ENCODE measurements at regions not wholly inside any gene's neighbourhood (a gene's known extent, or its start where the extent isn't known, plus 50 kb on each side); places are given as distances from the start of the nearest gene placed in this dataset.

DNA sequence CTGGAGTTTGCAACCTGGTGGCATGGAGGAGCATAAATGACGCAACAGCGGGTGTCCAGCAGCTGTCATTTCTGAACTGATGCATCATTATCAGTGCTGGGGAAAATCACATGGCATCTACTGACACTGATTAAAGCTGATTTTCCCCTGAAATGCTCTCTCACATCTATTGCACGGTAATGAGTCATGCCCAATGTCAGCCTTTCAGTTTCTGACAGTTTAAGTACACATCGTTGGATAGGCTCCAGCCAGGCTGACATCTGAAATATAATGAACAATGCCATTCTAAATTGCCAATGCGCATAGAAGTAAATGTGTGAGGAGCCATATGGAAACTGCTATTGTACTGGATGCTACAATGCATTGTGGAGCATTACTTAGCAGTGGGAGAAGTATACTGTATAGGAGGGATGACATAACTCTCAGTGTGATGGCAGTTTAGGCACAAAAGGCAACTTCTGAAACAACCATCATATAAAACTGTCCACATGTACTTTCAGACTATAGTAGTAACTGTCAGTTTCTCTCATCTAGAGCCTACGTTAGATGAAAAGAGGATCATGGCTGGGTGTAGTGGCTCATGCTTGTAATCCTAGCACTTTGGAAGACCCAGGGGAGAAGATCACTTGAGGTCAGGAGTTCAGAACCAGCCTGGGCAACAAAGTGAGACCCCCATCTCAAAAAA, 389.3 kb upstream of the DMAC1 start:
- TF ChIP-seq ISL1 (CRISPR knock-in tag; IDR thresholded peaks at IDR 0.05): peak; percentile 99
- TF ChIP-seq ZFP30 (CRISPR knock-in tag; IDR thresholded peaks at IDR 0.05): no peak
- TF ChIP-seq CSDC2 (CRISPR knock-in tag; IDR thresholded peaks at IDR 0.05): no peak
- TF ChIP-seq GLIS3 (CRISPR knock-in tag; IDR thresholded peaks at IDR 0.05): peak; percentile 95; the same call in 1 of the 2 replicates
- peak; percentile 80 for TF ChIP-seq ZFP3 (CRISPR knock-in tag; IDR thresholded peaks at IDR 0.05)
- TF ChIP-seq ESRRG (CRISPR knock-in tag; IDR thresholded peaks at IDR 0.05): peak; percentile 88
- no peak for TF ChIP-seq ARNTL (CRISPR knock-in tag; IDR thresholded peaks at IDR 0.05; ENCODE audit: borderline replicate concordance, low read depth)
- TF ChIP-seq ZNF70 (CRISPR knock-in tag; IDR thresholded peaks at IDR 0.05): no peak
- TF ChIP-seq, protein P1, sequence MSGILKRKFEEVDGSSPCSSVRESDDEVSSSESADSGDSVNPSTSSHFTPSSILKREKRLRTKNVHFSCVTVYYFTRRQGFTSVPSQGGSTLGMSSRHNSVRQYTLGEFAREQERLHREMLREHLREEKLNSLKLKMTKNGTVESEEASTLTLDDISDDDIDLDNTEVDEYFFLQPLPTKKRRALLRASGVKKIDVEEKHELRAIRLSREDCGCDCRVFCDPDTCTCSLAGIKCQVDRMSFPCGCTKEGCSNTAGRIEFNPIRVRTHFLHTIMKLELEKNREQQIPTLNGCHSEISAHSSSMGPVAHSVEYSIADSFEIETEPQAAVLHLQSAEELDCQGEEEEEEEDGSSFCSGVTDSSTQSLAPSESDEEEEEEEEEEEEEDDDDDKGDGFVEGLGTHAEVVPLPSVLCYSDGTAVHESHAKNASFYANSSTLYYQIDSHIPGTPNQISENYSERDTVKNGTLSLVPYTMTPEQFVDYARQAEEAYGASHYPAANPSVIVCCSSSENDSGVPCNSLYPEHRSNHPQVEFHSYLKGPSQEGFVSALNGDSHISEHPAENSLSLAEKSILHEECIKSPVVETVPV (CRISPR knock-in tag; IDR thresholded peaks at IDR 0.05): peak; percentile 89
- TF ChIP-seq, protein P2, sequence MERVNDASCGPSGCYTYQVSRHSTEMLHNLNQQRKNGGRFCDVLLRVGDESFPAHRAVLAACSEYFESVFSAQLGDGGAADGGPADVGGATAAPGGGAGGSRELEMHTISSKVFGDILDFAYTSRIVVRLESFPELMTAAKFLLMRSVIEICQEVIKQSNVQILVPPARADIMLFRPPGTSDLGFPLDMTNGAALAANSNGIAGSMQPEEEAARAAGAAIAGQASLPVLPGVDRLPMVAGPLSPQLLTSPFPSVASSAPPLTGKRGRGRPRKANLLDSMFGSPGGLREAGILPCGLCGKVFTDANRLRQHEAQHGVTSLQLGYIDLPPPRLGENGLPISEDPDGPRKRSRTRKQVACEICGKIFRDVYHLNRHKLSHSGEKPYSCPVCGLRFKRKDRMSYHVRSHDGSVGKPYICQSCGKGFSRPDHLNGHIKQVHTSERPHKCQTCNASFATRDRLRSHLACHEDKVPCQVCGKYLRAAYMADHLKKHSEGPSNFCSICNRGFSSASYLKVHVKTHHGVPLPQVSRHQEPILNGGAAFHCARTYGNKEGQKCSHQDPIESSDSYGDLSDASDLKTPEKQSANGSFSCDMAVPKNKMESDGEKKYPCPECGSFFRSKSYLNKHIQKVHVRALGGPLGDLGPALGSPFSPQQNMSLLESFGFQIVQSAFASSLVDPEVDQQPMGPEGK (CRISPR knock-in tag; IDR thresholded peaks at IDR 0.05; ENCODE audit: borderline replicate concordance): peak; percentile 82; the same call in 1 of the 2 replicates
- TF ChIP-seq, protein P3, sequence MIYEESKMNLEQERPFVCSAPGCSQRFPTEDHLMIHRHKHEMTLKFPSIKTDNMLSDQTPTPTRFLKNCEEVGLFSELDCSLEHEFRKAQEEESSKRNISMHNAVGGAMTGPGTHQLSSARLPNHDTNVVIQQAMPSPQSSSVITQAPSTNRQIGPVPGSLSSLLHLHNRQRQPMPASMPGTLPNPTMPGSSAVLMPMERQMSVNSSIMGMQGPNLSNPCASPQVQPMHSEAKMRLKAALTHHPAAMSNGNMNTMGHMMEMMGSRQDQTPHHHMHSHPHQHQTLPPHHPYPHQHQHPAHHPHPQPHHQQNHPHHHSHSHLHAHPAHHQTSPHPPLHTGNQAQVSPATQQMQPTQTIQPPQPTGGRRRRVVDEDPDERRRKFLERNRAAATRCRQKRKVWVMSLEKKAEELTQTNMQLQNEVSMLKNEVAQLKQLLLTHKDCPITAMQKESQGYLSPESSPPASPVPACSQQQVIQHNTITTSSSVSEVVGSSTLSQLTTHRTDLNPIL (CRISPR knock-in tag; IDR thresholded peaks at IDR 0.05; ENCODE audit: low read depth): peak; percentile 91
- TF ChIP-seq RARB (CRISPR knock-in tag; IDR thresholded peaks at IDR 0.05): no peak
- no peak for TF ChIP-seq PPARA (CRISPR knock-in tag; IDR thresholded peaks at IDR 0.05; ENCODE audit: borderline replicate concordance)
- 0 out of 2 replicates have a peak, but pooled peaks have one; percentile 19 for TF ChIP-seq TOX (CRISPR knock-in tag; IDR thresholded peaks at IDR 0.05; ENCODE audit: borderline replicate concordance)
- TF ChIP-seq ZC3H10 (CRISPR knock-in tag; IDR thresholded peaks at IDR 0.05): no peak
- TF ChIP-seq, protein P4, sequence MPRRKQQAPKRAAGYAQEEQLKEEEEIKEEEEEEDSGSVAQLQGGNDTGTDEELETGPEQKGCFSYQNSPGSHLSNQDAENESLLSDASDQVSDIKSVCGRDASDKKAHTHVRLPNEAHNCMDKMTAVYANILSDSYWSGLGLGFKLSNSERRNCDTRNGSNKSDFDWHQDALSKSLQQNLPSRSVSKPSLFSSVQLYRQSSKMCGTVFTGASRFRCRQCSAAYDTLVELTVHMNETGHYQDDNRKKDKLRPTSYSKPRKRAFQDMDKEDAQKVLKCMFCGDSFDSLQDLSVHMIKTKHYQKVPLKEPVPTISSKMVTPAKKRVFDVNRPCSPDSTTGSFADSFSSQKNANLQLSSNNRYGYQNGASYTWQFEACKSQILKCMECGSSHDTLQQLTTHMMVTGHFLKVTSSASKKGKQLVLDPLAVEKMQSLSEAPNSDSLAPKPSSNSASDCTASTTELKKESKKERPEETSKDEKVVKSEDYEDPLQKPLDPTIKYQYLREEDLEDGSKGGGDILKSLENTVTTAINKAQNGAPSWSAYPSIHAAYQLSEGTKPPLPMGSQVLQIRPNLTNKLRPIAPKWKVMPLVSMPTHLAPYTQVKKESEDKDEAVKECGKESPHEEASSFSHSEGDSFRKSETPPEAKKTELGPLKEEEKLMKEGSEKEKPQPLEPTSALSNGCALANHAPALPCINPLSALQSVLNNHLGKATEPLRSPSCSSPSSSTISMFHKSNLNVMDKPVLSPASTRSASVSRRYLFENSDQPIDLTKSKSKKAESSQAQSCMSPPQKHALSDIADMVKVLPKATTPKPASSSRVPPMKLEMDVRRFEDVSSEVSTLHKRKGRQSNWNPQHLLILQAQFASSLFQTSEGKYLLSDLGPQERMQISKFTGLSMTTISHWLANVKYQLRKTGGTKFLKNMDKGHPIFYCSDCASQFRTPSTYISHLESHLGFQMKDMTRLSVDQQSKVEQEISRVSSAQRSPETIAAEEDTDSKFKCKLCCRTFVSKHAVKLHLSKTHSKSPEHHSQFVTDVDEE (CRISPR knock-in tag; IDR thresholded peaks at IDR 0.05): peak; percentile 99
- TF ChIP-seq ZNF565 (CRISPR knock-in tag; conservative IDR thresholded peaks at IDR 0.05; ENCODE audit: low read depth): no peak; the same call in 1 of the 2 replicates
- TF ChIP-seq, protein P5, sequence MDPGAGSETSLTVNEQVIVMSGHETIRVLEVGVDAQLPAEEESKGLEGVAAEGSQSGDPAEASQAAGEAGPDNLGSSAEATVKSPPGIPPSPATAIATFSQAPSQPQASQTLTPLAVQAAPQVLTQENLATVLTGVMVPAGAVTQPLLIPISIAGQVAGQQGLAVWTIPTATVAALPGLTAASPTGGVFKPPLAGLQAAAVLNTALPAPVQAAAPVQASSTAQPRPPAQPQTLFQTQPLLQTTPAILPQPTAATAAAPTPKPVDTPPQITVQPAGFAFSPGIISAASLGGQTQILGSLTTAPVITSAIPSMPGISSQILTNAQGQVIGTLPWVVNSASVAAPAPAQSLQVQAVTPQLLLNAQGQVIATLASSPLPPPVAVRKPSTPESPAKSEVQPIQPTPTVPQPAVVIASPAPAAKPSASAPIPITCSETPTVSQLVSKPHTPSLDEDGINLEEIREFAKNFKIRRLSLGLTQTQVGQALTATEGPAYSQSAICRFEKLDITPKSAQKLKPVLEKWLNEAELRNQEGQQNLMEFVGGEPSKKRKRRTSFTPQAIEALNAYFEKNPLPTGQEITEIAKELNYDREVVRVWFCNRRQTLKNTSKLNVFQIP (CRISPR knock-in tag; IDR thresholded peaks at IDR 0.05; ENCODE audit: borderline replicate concordance, low read depth): no peak
- TF ChIP-seq SNAI2 (CRISPR knock-in tag; IDR thresholded peaks at IDR 0.05): peak; percentile 51; the same call in 1 of the 2 replicates
- no peak for TF ChIP-seq BACH2 (CRISPR knock-in tag; IDR thresholded peaks at IDR 0.05; ENCODE audit: borderline replicate concordance)
- TF ChIP-seq TCF4 (CRISPR knock-in tag; IDR thresholded peaks at IDR 0.05; ENCODE audit: borderline replicate concordance): peak; percentile 87
- no peak for TF ChIP-seq ZNF8 (CRISPR knock-in tag; IDR thresholded peaks at IDR 0.05)
- TF ChIP-seq OSR1 (CRISPR knock-in tag; IDR thresholded peaks at IDR 0.05): no peak
- ATAC-seq: peak; percentile 79

DNA sequence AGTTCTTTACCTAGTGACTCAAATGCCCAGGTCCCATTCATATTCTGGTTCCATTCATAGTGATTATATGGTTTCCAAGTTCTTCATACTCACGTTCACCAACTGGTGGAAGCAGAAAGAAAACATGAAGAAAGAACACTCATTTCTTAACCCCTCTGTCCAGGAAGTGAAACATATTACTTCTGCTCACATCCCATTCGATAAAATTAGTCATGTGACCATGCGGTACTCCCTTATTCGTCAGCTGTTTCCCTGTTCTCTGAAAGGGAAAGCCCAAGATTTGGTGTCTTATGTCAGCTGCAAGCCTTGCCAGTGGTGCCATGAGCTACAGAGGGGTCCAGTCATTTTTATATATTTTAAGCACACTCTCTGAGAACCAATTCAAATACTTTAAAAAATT, 387.0 kb upstream of the DMAC1 start:
- no peak for ATAC-seq
- no peak for TF ChIP-seq TCF4 (CRISPR knock-in tag; IDR thresholded peaks at IDR 0.05; ENCODE audit: borderline replicate concordance)
- TF ChIP-seq, protein P4 (CRISPR knock-in tag; IDR thresholded peaks at IDR 0.05): no peak
- TF ChIP-seq, protein P1 (CRISPR knock-in tag; IDR thresholded peaks at IDR 0.05): no peak
- TF ChIP-seq, protein P2 (CRISPR knock-in tag; IDR thresholded peaks at IDR 0.05; ENCODE audit: borderline replicate concordance): no peak

Data from SK-N-SH treated with all-trans-retinoic acid at 6 μM for 48 hours (cell line).